ENCODE measurements at regions not wholly inside any gene's neighbourhood (a gene's known extent, or its start where the extent isn't known, plus 50 kb on each side); places are given as distances from the start of the nearest gene placed in this dataset.
"Not testable (repeated sequence)": the region's sequence is repeated elsewhere in the genome, so short reads cannot be mapped to it uniquely, and the experiment has no call there.

GRCh38 chr18:47710451-47710850 is 220.0 kb downstream of the SMAD2 start:
- H3K4me3 ChIP-seq (ENCODE audit: control insufficient read depth, low read depth, low read length), result no peak overlapping the region
- TF ChIP-seq, protein P1, sequence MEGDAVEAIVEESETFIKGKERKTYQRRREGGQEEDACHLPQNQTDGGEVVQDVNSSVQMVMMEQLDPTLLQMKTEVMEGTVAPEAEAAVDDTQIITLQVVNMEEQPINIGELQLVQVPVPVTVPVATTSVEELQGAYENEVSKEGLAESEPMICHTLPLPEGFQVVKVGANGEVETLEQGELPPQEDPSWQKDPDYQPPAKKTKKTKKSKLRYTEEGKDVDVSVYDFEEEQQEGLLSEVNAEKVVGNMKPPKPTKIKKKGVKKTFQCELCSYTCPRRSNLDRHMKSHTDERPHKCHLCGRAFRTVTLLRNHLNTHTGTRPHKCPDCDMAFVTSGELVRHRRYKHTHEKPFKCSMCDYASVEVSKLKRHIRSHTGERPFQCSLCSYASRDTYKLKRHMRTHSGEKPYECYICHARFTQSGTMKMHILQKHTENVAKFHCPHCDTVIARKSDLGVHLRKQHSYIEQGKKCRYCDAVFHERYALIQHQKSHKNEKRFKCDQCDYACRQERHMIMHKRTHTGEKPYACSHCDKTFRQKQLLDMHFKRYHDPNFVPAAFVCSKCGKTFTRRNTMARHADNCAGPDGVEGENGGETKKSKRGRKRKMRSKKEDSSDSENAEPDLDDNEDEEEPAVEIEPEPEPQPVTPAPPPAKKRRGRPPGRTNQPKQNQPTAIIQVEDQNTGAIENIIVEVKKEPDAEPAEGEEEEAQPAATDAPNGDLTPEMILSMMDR (conservative IDR thresholded peaks at IDR 0.05; ENCODE audit: control insufficient read depth, insufficient read depth, low read depth, low read length), result no peak
- DNase-seq (ENCODE audit: low read depth), result no peak

GRCh38 chr18:47709556-47709955 is 220.9 kb downstream of the SMAD2 start:
- no peak for DNase-seq (ENCODE audit: low read depth)
- H3K4me3 ChIP-seq (ENCODE audit: control insufficient read depth, low read depth, low read length), result no peak overlapping the region
- TF ChIP-seq, protein P1 (conservative IDR thresholded peaks at IDR 0.05; ENCODE audit: control insufficient read depth, insufficient read depth, low read depth, low read length), result no peak

GRCh38 chr18:47708206-47708605 is 222.3 kb downstream of the SMAD2 start:
- TF ChIP-seq, protein P1 (conservative IDR thresholded peaks at IDR 0.05; ENCODE audit: control insufficient read depth, insufficient read depth, low read depth, low read length), result no peak

GRCh38 chr18:47701134-47701533 is 229.3 kb downstream of the SMAD2 start:
- DNase-seq (ENCODE audit: low read depth), result no peak
- H3K4me3 ChIP-seq (ENCODE audit: control insufficient read depth, low read depth, low read length), result no peak overlapping the region
- TF ChIP-seq, protein P1 (conservative IDR thresholded peaks at IDR 0.05; ENCODE audit: control insufficient read depth, insufficient read depth, low read depth, low read length), result no peak

More at GRCh38 chr18:47708206-47708605, 222.3 kb downstream of the SMAD2 start:
- DNase-seq (ENCODE audit: low read depth), result no peak
- no peak overlapping the region for H3K4me3 ChIP-seq (ENCODE audit: control insufficient read depth, low read depth, low read length)

DNA sequence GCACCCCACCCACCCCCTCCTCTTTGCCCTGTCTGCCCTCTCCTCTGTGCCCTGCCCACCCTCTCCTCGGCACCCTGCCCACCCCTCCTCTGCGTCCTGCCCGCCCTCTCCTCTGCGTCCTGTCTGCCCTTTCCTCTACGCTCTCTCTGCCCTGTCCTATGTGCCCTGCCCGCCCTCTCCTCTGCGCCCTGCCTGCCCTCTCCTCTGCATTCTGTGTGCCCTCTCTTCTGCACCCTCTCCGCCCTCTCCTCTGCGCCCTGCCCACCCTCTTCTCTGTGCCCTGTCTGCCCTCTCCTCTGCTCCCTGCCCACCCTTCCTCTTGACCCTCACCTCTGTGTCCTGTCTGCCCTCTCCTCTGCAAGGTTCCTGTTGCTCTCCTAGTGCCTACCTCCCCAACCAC is 233.6 kb downstream of the SMAD2 start:
- DNase-seq (ENCODE audit: low read depth), result no peak
- H3K4me3 ChIP-seq (ENCODE audit: control insufficient read depth, low read depth, low read length), result no peak overlapping the region
- TF ChIP-seq, protein P1 (conservative IDR thresholded peaks at IDR 0.05; ENCODE audit: control insufficient read depth, insufficient read depth, low read depth, low read length), result no peak

- DNase-seq (ENCODE audit: low read depth), result no peak
- no peak overlapping the region for H3K4me3 ChIP-seq (ENCODE audit: control insufficient read depth, low read depth, low read length)
- TF ChIP-seq, protein P1 (conservative IDR thresholded peaks at IDR 0.05; ENCODE audit: control insufficient read depth, insufficient read depth, low read depth, low read length), result no peak
These were observed 238.8 kb downstream of the SMAD2 start for GRCh38 chr18:47691611-47692010.

DNA sequence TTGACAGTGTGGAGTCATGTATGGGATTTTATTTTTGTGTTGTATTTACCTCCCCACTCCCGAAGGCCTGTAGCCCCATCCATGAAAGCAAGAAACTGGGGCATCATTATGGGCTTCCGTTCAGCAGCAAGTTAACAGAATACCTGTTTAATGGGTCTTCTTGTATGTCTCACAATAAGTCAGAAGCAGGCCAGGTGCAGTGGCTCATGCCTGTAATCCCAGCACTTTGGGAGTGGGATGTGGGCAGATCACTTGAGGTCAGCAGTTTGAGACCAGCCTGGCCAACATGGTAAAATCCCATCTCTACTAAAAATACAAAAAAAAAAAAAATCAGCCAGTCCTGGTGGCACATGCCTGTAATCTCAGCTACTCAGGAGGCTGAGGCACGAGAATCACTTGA is 239.7 kb downstream of the SMAD2 start:
- DNase-seq (ENCODE audit: low read depth); H3K4me3 ChIP-seq (ENCODE audit: control insufficient read depth, low read depth, low read length): not testable (repeated sequence)
